Ishikawa (cell line): ENCODE measurements at regions not wholly inside any gene's neighbourhood (a gene's known extent, or its start where the extent isn't known, plus 50 kb on each side); places are given as distances from the start of the nearest gene placed in this dataset.

Experiments used
- CEBPB ChIP-seq: IDR thresholded peaks from 2 replicates; pipeline ENCODE4 v1.6.1; 2012
- CREB1 ChIP-seq: IDR thresholded peaks from 2 replicates; pipeline ENCODE4 v1.6.1; 2012; ENCODE audit warnings: low read depth
- EGR1 ChIP-seq: IDR thresholded peaks from 2 replicates; pipeline ENCODE4 v1.6.1; 2012
- EP300 ChIP-seq: IDR thresholded peaks from 2 replicates; pipeline ENCODE4 v1.6.1; 2012; ENCODE audit warnings: borderline replicate concordance
- FOXM1 ChIP-seq: IDR thresholded peaks from 2 replicates; pipeline ENCODE4 v1.6.1; 2012; ENCODE audit warnings: low read depth, borderline replicate concordance
- NFIC ChIP-seq: IDR thresholded peaks from 2 replicates; pipeline ENCODE4 v1.6.1; 2012
- RAD21 ChIP-seq: IDR thresholded peaks from 2 replicates; pipeline ENCODE4 v1.6.1; 2012; ENCODE audit warnings: low read depth
- REST ChIP-seq: IDR thresholded peaks from 2 replicates; pipeline ENCODE4 v1.6.1; 2012; ENCODE audit warnings: low read depth, mild to moderate bottlenecking
- TAF1 ChIP-seq: IDR thresholded peaks from 2 replicates; pipeline ENCODE4 v1.6.1; 2012; ENCODE audit warnings: low read depth, mild to moderate bottlenecking
- TCF12 ChIP-seq: IDR thresholded peaks from 2 replicates; pipeline ENCODE4 v1.6.1; 2012; ENCODE audit warnings: low read depth
- TEAD4 ChIP-seq: IDR thresholded peaks from 2 replicates; pipeline ENCODE4 v1.6.1; 2012
- YY1 ChIP-seq: IDR thresholded peaks from 2 replicates; pipeline ENCODE4 v1.6.1; 2012; ENCODE audit warnings: low read depth
- ZBTB7A ChIP-seq: IDR thresholded peaks from 2 replicates; pipeline ENCODE4 v1.6.1; 2012; ENCODE audit warnings: low read depth
- TF ChIP-seq, protein P1 (sequence below): IDR thresholded peaks from 2 replicates; pipeline ENCODE4 v1.6.1; 2012
- TF ChIP-seq, protein P2 (sequence below): IDR thresholded peaks from 2 replicates; pipeline ENCODE4 v1.6.1; 2012

- TF ChIP-seq EP300 (no peak), YY1 (no peak), CREB1 (no peak), TEAD4 (no peak), NFIC (no peak), RAD21 (no peak), EGR1 (no peak), TAF1 (no peak), CEBPB (no peak), FOXM1 (no peak), REST (no peak), ZBTB7A (no peak), TCF12 (no peak)
- TF ChIP-seq, protein P1, sequence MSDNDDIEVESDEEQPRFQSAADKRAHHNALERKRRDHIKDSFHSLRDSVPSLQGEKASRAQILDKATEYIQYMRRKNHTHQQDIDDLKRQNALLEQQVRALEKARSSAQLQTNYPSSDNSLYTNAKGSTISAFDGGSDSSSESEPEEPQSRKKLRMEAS = no peak
- TF ChIP-seq, protein P2, sequence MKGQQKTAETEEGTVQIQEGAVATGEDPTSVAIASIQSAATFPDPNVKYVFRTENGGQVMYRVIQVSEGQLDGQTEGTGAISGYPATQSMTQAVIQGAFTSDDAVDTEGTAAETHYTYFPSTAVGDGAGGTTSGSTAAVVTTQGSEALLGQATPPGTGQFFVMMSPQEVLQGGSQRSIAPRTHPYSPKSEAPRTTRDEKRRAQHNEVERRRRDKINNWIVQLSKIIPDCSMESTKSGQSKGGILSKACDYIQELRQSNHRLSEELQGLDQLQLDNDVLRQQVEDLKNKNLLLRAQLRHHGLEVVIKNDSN = no peak
Observed at GRCh38 chr15:81484086-81484955, 110.3 kb upstream of the TMC3 start.

GRCh38 chr15:81483496-81483895 is 109.5 kb upstream of the TMC3 start:
- TF ChIP-seq ZBTB7A (no peak), REST (no peak), CREB1 (no peak), RAD21 (no peak), CEBPB (no peak), TCF12 (no peak), FOXM1 (no peak), TEAD4 (no peak), EGR1 (no peak), NFIC (no peak), TAF1 (no peak)
- TF ChIP-seq, protein P2 = no peak
- TF ChIP-seq, protein P1 = no peak

- TF ChIP-seq CREB1 (no peak), NFIC (no peak), YY1 (no peak), TCF12 (no peak), CEBPB (no peak), EP300 (no peak), TEAD4 (no peak), ZBTB7A (no peak), TAF1 (no peak), REST (no peak), EGR1 (no peak), FOXM1 (no peak), RAD21 (no peak)
- TF ChIP-seq, protein P1 = no peak
- TF ChIP-seq, protein P2 = no peak
Observed at GRCh38 chr15:81481346-81481745, 107.3 kb upstream of the TMC3 start.
